ENCODE measurements at regions not wholly inside any gene's neighbourhood (a gene's known extent, or its start where the extent isn't known, plus 50 kb on each side); places are given as distances from the start of the nearest gene placed in this dataset.

GRCh38 chr3:161444694-161445077 is 51.9 kb upstream of the OTOL1 start:
- DNase-seq = no peak
- no peak for TF ChIP-seq CTCF (IDR thresholded peaks at IDR 0.05; ENCODE audit: partially characterized antibody, unreplicated experiment)
- no peaks in the 10 kb centered on the region for H3K36me3 Mint-ChIP-seq (ENCODE audit: unreplicated experiment)
- H3K4me3 Mint-ChIP-seq (ENCODE audit: unreplicated experiment) = no peak overlapping the region
- no peaks in the 10 kb centered on the region for H3K4me1 Mint-ChIP-seq (ENCODE audit: low read depth, unreplicated experiment)
- no peaks in the 10 kb centered on the region for H3K9me3 Mint-ChIP-seq (ENCODE audit: unreplicated experiment)
- H3K27ac Mint-ChIP-seq (ENCODE audit: unreplicated experiment) = no peak overlapping the region
- H3K27me3 Mint-ChIP-seq (ENCODE audit: unreplicated experiment) = no peaks in the 10 kb centered on the region

DNA sequence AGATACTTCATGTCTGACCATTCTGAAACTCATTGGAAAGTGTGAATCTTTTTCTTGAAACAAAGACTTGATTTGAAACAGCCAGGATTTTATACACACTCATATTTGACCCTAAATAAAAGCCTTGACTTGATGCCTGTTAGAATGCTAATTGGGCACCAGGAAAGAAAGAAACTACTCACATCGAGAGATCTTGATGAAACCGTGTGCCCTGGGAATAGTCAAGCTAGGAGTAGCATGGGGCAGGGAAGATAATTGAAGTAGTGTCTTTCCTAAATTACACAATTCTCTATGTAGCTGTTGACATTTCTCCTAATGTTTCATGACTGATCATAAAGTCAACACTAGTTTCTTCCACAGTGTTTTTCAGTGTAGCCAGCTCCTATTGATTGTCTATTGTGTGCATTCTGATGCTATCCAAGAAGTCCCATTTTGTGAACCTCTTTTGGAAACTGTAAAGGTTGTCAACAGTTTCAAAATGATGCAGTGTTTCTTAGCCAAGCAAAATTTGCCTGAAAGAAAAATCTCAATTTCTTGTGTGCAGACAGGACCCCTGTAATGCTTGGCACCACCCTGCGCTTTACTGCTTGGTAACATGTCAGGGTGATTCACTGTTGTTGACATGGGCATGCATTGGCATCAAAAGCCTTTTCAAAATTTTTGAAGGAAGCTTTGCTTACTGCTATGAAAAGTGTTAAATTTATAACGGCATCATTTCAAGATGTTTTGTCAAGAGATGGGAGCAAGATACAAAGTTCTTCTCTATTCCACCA is 52.5 kb upstream of the OTOL1 start:
- DNase-seq = no peak
- H3K27me3 Mint-ChIP-seq (ENCODE audit: unreplicated experiment) = no peaks in the 10 kb centered on the region
- H3K4me3 Mint-ChIP-seq (ENCODE audit: unreplicated experiment) = no peak overlapping the region
- H3K36me3 Mint-ChIP-seq (ENCODE audit: unreplicated experiment) = no peaks in the 10 kb centered on the region
- no peak overlapping the region for H3K27ac Mint-ChIP-seq (ENCODE audit: unreplicated experiment)
- no peak for TF ChIP-seq CTCF (IDR thresholded peaks at IDR 0.05; ENCODE audit: partially characterized antibody, unreplicated experiment)
- H3K9me3 Mint-ChIP-seq (ENCODE audit: unreplicated experiment) = no peaks in the 10 kb centered on the region
- no peaks in the 10 kb centered on the region for H3K4me1 Mint-ChIP-seq (ENCODE audit: low read depth, unreplicated experiment)

DNA sequence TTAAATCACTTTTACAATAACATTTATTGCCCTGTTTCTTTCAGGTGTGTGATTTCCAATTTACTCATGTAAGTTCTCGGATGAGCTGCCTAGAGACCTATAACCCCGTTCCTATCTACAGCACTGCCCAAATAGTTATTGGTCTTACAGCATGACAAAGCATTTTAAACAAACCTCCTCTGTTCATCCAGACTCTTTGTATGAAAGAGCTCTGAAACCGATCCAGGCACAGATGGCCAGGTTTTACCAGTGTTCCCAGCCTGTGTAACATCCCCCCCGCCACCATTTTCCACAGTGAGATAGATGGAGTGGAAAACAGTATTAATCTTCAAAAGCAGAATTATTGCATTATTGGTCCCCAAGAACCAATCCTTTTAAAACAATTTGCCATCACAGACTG is 59.0 kb upstream of the SPTSSB start:
- Mint-ChIP-seq H3K4me3 (ENCODE audit: unreplicated experiment) (no peak overlapping the region), H3K9me3 (ENCODE audit: unreplicated experiment) (no peaks in the 10 kb centered on the region), H3K4me1 (ENCODE audit: low read depth, unreplicated experiment) (peaks cover 3% of the 10 kb centered on the region), H3K36me3 (ENCODE audit: unreplicated experiment) (no peaks in the 10 kb centered on the region), H3K27me3 (ENCODE audit: unreplicated experiment) (no peaks in the 10 kb centered on the region), H3K27ac (ENCODE audit: unreplicated experiment) (peak overlapping the region; percentile 45)
- no peak for DNase-seq
- no peak for TF ChIP-seq CTCF (IDR thresholded peaks at IDR 0.05; ENCODE audit: partially characterized antibody, unreplicated experiment)

DNA sequence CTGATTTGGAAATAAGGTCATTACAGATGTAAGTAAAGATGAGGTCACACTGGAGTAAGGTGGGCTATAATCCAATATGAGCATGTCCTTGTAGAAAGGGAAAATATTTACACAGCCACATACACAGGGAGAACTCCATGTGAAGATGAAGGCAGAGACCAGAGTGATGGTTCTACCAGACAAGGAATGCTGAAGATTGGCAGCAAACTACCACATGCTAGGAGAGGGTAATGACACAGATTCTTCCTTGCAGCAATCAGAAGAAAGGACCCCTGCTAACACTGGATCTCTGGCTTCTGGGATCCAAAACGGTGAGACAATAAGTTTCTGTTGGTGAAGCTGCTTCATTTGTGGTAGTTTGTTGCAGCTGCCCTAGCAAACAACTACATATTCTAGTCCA is 56.0 kb upstream of the SPTSSB start:
- Mint-ChIP-seq H3K36me3 (ENCODE audit: unreplicated experiment) (no peaks in the 10 kb centered on the region), H3K9me3 (ENCODE audit: unreplicated experiment) (no peaks in the 10 kb centered on the region), H3K27me3 (ENCODE audit: unreplicated experiment) (no peaks in the 10 kb centered on the region), H3K4me1 (ENCODE audit: low read depth, unreplicated experiment) (peaks cover 3% of the 10 kb centered on the region), H3K27ac (ENCODE audit: unreplicated experiment) (no peak overlapping the region), H3K4me3 (ENCODE audit: unreplicated experiment) (no peak overlapping the region)
- DNase-seq = no peak
- no peak for TF ChIP-seq CTCF (IDR thresholded peaks at IDR 0.05; ENCODE audit: partially characterized antibody, unreplicated experiment)

DNA sequence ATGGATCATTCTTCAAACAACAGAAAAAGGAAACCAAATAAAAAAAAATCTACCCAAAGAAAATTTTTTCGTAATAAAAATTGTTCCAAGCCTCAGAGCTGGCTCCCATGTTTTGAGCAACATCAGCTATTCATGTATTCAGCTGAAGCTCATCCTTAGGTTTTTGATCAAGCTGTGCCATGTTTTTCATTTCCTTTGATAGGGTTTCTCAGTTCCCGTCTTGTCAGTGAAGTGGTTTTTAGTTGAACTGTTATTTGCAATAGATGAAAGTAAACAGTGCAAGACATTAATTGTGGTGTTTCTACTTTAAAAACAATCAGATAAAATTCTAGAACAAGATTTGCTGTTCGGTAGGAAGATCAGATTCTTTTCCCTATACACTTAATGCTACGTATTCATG is 55.4 kb upstream of the SPTSSB start:
- no peaks in the 10 kb centered on the region for H3K36me3 Mint-ChIP-seq (ENCODE audit: unreplicated experiment)
- no peaks in the 10 kb centered on the region for H3K9me3 Mint-ChIP-seq (ENCODE audit: unreplicated experiment)
- TF ChIP-seq CTCF (IDR thresholded peaks at IDR 0.05; ENCODE audit: partially characterized antibody, unreplicated experiment) = no peak
- H3K4me1 Mint-ChIP-seq (ENCODE audit: low read depth, unreplicated experiment) = peaks cover 3% of the 10 kb centered on the region
- H3K27me3 Mint-ChIP-seq (ENCODE audit: unreplicated experiment) = no peaks in the 10 kb centered on the region
- no peak for DNase-seq
- no peak overlapping the region for H3K27ac Mint-ChIP-seq (ENCODE audit: unreplicated experiment)
- H3K4me3 Mint-ChIP-seq (ENCODE audit: unreplicated experiment) = no peak overlapping the region
